Neural progenitor cell (in vitro differentiated cells): ENCODE measurements at regions not wholly inside any gene's neighbourhood (a gene's known extent, or its start where the extent isn't known, plus 50 kb on each side); places are given as distances from the start of the nearest gene placed in this dataset.
A peak's percentile ranks its signal among the peaks of the same experiment; 100 is the strongest.

Experiments
- DNase-seq: peaks from one replicate; pipeline ENCODE4 v3.0.0-alpha.2; 2016; ENCODE audit warnings: low spot score
- H2AFZ ChIP-seq: fragments of 200-600 bp; sonication (generic); replicated peaks from 2 replicates; pipeline ENCODE4 v1.6.1; 2016; ENCODE audit warnings: antibody characterized with exemption
- H3F3A ChIP-seq: fragments of 200-600 bp; sonication (generic); 2 replicates; pipeline ENCODE4 v1.6.1; 2016; ENCODE audit warnings: antibody characterized with exemption, low read depth
- H3K27ac ChIP-seq: fragments of 200-600 bp; sonication (generic); 2 replicates; pipeline ENCODE4 v1.5.1; 2016; ENCODE audit warnings: mild to moderate bottlenecking
- H3K27me3 ChIP-seq: fragments of 200-600 bp; sonication (generic); 2 replicates; pipeline ENCODE4 v1.6.1; 2016; ENCODE audit warnings: mild to moderate bottlenecking, moderate library complexity
- H3K36me3 ChIP-seq: fragments of 200-600 bp; sonication (generic); 2 replicates; pipeline ENCODE4 v1.5.1; 2016
- H3K4me1 ChIP-seq: fragments of 200-600 bp; sonication (generic); 2 replicates; pipeline ENCODE4 v1.6.1; 2016; ENCODE audit warnings: mixed run types
- H3K4me2 ChIP-seq: fragments of 200-600 bp; sonication (generic); 2 replicates; pipeline ENCODE4 v1.6.1; 2016
- H3K4me3 ChIP-seq: fragments of 200-600 bp; sonication (generic); 2 replicates; pipeline ENCODE4 v1.5.1; 2016
- H3K79me2 ChIP-seq: fragments of 200-600 bp; sonication (generic); 2 replicates; pipeline ENCODE4 v1.6.1; 2016; ENCODE audit warnings: low read depth
- H3K9ac ChIP-seq: fragments of 200-600 bp; sonication (generic); 2 replicates; pipeline ENCODE4 v1.6.1; 2016
- H3K9me3 ChIP-seq: fragments of 200-600 bp; sonication (generic); 2 replicates; pipeline ENCODE4 v1.5.1; 2016; ENCODE audit warnings: low read depth
- H4K20me1 ChIP-seq: fragments of 200-600 bp; sonication (generic); 2 replicates; pipeline ENCODE4 v1.6.1; 2016; ENCODE audit warnings: low read depth
- H3K27ac Mint-ChIP-seq: 3 replicates; pipeline ENCODE4 v1.8.0; 2021; ENCODE audit warnings: mixed read lengths
- H3K27me3 Mint-ChIP-seq: 2 replicates; pipeline ENCODE4 v1.8.0; 2022; ENCODE audit warnings: low read depth, mild to moderate bottlenecking, inconsistent platforms, moderate library complexity, mixed read lengths; ENCODE audit not compliant: insufficient read depth
- H3K36me3 Mint-ChIP-seq: 3 replicates; pipeline ENCODE4 v1.8.0; 2021; ENCODE audit warnings: mixed read lengths
- H3K4me1 Mint-ChIP-seq: 3 replicates; pipeline ENCODE4 v1.8.0; 2021; ENCODE audit warnings: mixed read lengths
- H3K4me3 Mint-ChIP-seq: 3 replicates; pipeline ENCODE4 v1.8.0; 2021; ENCODE audit warnings: mild to moderate bottlenecking, moderate library complexity, mixed read lengths
- H3K9me3 Mint-ChIP-seq: 3 replicates; pipeline ENCODE4 v1.8.0; 2020; ENCODE audit warnings: mixed read lengths
- EZH2 ChIP-seq: fragments of 200-600 bp; sonication (generic); IDR thresholded peaks from 2 replicates; pipeline ENCODE4 v1.6.1; 2017; ENCODE audit warnings: antibody characterized with exemption, mild to moderate bottlenecking, moderate library complexity
- EZH2phosphoT487 ChIP-seq: fragments of 200-600 bp; sonication (generic); IDR thresholded peaks from 2 replicates; pipeline ENCODE4 v1.6.1; 2017; ENCODE audit warnings: antibody characterized with exemption
- TF ChIP-seq, protein P1 (sequence below): fragments of 200-600 bp; sonication (generic); IDR thresholded peaks from 2 replicates; pipeline ENCODE4 v1.5.1; 2017; ENCODE audit warnings: antibody characterized with exemption, mild to moderate bottlenecking

DNA sequence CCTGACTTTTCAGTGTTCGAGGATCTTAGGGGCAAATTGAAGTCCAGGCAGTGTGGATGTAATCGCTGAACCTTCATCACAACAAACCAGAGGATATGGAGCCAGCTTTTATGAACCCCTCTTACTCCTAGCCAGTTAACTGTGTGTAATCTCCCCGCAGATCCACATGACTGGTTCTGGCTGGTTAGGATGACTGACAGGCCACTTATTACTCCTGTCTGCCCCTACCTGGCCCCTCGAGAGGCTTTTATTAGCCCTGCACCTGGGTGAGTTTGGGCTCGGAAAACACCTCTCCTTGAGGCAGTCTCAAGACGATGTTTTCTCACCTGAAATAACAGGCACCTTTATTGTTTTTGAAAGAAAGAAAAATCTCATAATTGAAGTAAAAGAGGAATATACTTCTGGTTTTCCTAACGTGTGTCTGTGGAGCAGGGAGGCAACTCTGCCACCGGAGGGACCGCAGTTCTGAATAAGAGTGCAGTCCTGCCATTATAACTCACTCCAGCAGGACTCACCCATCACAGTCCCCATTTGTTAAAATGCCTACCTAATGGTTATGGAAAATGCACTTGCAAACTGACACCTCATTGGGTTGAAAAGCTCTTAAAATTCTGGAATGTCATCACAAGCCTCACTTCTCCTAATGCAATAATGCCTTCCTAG is 291.9 kb upstream of the N4BP1 start:
- Mint-ChIP-seq H3K27me3 (peaks cover 5% of the 10 kb centered on the region), H3K9me3 (no peaks in the 10 kb centered on the region), H3K27ac (no peak overlapping the region), H3K4me1 (peaks cover 53% of the 10 kb centered on the region), H3K4me3 (no peak overlapping the region), H3K36me3 (no peaks in the 10 kb centered on the region)
- Histone ChIP-seq H3K4me2 (no peak overlapping the region), H4K20me1 (peaks cover 12% of the 10 kb centered on the region), H3K4me3 (no peak overlapping the region), H3K9me3 (no peaks in the 10 kb centered on the region), H3F3A (peaks cover 16% of the 10 kb centered on the region), H3K27ac (no peak overlapping the region), H3K36me3 (no peaks in the 10 kb centered on the region), H2AFZ (no peak overlapping the region), H3K79me2 (no peaks in the 10 kb centered on the region), H3K27me3 (no peaks in the 10 kb centered on the region), H3K9ac (no peak overlapping the region), H3K4me1 (peaks cover 27% of the 10 kb centered on the region)
- no peak for TF ChIP-seq EZH2
- TF ChIP-seq, protein P1, sequence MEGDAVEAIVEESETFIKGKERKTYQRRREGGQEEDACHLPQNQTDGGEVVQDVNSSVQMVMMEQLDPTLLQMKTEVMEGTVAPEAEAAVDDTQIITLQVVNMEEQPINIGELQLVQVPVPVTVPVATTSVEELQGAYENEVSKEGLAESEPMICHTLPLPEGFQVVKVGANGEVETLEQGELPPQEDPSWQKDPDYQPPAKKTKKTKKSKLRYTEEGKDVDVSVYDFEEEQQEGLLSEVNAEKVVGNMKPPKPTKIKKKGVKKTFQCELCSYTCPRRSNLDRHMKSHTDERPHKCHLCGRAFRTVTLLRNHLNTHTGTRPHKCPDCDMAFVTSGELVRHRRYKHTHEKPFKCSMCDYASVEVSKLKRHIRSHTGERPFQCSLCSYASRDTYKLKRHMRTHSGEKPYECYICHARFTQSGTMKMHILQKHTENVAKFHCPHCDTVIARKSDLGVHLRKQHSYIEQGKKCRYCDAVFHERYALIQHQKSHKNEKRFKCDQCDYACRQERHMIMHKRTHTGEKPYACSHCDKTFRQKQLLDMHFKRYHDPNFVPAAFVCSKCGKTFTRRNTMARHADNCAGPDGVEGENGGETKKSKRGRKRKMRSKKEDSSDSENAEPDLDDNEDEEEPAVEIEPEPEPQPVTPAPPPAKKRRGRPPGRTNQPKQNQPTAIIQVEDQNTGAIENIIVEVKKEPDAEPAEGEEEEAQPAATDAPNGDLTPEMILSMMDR = peak; percentile 40
- TF ChIP-seq EZH2phosphoT487 = no peak
- DNase-seq = peak; percentile 30

DNA sequence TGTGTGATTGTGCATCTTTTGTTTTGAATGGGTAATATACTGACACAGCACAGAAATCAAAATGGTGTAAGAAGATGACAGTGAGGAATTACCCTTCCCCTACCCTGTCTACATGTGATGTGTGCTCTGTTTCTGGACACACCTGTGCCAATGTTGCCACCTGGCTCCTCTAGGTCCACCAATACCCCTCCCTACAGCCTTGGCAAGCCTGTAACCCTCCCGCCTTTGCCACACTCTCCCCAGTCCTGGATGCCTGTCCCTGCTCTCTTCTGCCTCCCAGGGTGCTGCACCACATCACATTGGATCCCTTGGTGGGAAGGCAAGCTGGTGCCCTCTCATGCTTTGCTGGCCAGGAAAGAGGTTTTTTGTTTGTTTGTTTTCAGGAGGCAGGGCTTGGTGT is 289.5 kb upstream of the N4BP1 start:
- H3K27me3 Mint-ChIP-seq = peaks cover 7% of the 10 kb centered on the region
- Histone ChIP-seq H3K36me3 (no peaks in the 10 kb centered on the region), H3K4me3 (no peak overlapping the region), H3K4me2 (no peak overlapping the region), H3K27ac (no peak overlapping the region), H3F3A (no peaks in the 10 kb centered on the region), H3K4me1 (peaks cover 15% of the 10 kb centered on the region), H2AFZ (no peak overlapping the region), H3K9ac (no peak overlapping the region), H4K20me1 (no peaks in the 10 kb centered on the region), H3K9me3 (no peaks in the 10 kb centered on the region), H3K27me3 (no peaks in the 10 kb centered on the region), H3K79me2 (no peaks in the 10 kb centered on the region)
- H3K4me3 Mint-ChIP-seq = no peak overlapping the region
- TF ChIP-seq EZH2phosphoT487 (no peak), EZH2 (no peak)
- TF ChIP-seq, protein P1 = no peak
- peaks cover 2% of the 10 kb centered on the region for H3K9me3 Mint-ChIP-seq
- H3K27ac Mint-ChIP-seq = no peak overlapping the region
- peaks cover 33% of the 10 kb centered on the region for H3K4me1 Mint-ChIP-seq
- no peak for DNase-seq
- no peaks in the 10 kb centered on the region for H3K36me3 Mint-ChIP-seq

DNA sequence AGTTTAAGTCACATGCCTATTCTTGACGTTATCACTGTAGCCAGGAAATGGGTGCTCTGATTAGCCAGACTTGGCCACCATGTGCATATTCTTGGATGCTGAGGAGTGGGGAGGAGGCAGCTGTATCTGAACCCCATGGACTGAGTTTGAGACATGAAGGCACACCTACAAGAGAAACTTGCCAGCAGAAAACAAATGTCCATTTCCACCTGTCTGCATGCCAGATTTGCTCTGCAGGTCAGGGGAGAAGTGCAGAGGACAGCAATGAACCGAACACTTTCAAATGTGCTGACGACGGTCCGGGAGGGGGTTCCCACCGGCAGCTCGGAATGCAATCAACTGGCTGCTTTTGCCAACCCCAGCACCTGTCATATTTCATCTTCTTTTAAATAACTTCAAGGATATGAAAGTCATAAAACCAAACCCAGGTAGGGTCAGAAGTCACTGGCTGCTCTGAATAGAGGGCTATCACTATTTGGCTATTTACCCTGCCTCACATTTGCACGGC is 287.8 kb upstream of the N4BP1 start:
- peaks cover 6% of the 10 kb centered on the region for H3K27me3 Mint-ChIP-seq
- Histone ChIP-seq H3K4me2 (no peak overlapping the region), H3K79me2 (no peaks in the 10 kb centered on the region), H3K9ac (no peak overlapping the region), H2AFZ (no peak overlapping the region), H3F3A (no peaks in the 10 kb centered on the region), H3K4me1 (peaks cover 4% of the 10 kb centered on the region), H3K27me3 (no peaks in the 10 kb centered on the region), H3K4me3 (no peak overlapping the region), H3K9me3 (no peaks in the 10 kb centered on the region), H3K36me3 (no peaks in the 10 kb centered on the region), H4K20me1 (no peaks in the 10 kb centered on the region), H3K27ac (no peak overlapping the region)
- H3K27ac Mint-ChIP-seq = no peak overlapping the region
- no peak for DNase-seq
- H3K9me3 Mint-ChIP-seq = peaks cover 2% of the 10 kb centered on the region
- H3K36me3 Mint-ChIP-seq = no peaks in the 10 kb centered on the region
- H3K4me1 Mint-ChIP-seq = peaks cover 16% of the 10 kb centered on the region
- H3K4me3 Mint-ChIP-seq = no peak overlapping the region
- TF ChIP-seq EZH2 = no peak

DNA sequence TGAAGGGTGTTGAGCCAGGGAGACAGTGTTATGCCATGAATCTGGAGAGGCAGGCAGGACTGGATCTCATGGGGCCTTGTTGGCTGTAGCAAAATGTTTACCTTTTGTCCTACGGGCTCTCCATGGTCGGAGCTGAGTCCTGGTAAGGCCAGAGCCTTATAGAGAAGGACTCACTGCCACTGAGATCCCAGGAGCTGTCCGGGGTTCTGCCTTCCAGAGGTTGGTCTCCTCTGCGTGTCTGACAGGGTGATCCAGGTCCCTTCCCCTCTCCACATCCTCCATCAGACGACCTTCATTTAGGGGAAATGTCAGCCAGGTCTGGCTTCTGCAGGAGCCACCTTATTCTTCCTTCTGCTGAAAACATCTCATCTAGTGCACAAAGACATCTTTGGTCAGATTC is 285.2 kb upstream of the N4BP1 start:
- H3K9me3 Mint-ChIP-seq = peaks cover 2% of the 10 kb centered on the region
- Histone ChIP-seq H3K27ac (no peak overlapping the region), H3K4me2 (no peak overlapping the region), H3K4me1 (no peaks in the 10 kb centered on the region), H4K20me1 (no peaks in the 10 kb centered on the region), H3F3A (no peaks in the 10 kb centered on the region), H3K9ac (no peak overlapping the region), H3K36me3 (no peaks in the 10 kb centered on the region), H2AFZ (no peak overlapping the region), H3K9me3 (no peaks in the 10 kb centered on the region), H3K4me3 (no peak overlapping the region), H3K27me3 (no peaks in the 10 kb centered on the region), H3K79me2 (no peaks in the 10 kb centered on the region)
- H3K4me3 Mint-ChIP-seq = no peak overlapping the region
- H3K36me3 Mint-ChIP-seq = no peaks in the 10 kb centered on the region
- TF ChIP-seq, protein P1 = no peak
- TF ChIP-seq EZH2 (no peak), EZH2phosphoT487 (no peak)
- no peak overlapping the region for H3K27ac Mint-ChIP-seq
- peaks cover 7% of the 10 kb centered on the region for H3K27me3 Mint-ChIP-seq
- DNase-seq = peak; percentile 43
- no peaks in the 10 kb centered on the region for H3K4me1 Mint-ChIP-seq
